ENCODE measurements at regions not wholly inside any gene's neighbourhood (a gene's known extent, or its start where the extent isn't known, plus 50 kb on each side); places are given as distances from the start of the nearest gene placed in this dataset.

GRCh38 chr16:6157806-6158205, 1060.2 kb upstream of the EEF2KMT start:
- no peak for TF ChIP-seq NFIC (IDR thresholded peaks at IDR 0.05)
- no peak for TF ChIP-seq MAX (IDR thresholded peaks at IDR 0.05)
- no peak for TF ChIP-seq RAD21 (IDR thresholded peaks at IDR 0.05; ENCODE audit: low read depth)
- TF ChIP-seq USF1 (IDR thresholded peaks at IDR 0.05), result no peak
- no peak for TF ChIP-seq YY1 (IDR thresholded peaks at IDR 0.05; ENCODE audit: low read depth)
- no peak for TF ChIP-seq CEBPB (IDR thresholded peaks at IDR 0.05)
- no peak for TF ChIP-seq EP300 (IDR thresholded peaks at IDR 0.05; ENCODE audit: borderline replicate concordance)
- TF ChIP-seq REST (IDR thresholded peaks at IDR 0.05; ENCODE audit: low read depth), result no peak
- no peak for TF ChIP-seq CREB1 (IDR thresholded peaks at IDR 0.05; ENCODE audit: low read depth)
- TF ChIP-seq ZBTB7A (IDR thresholded peaks at IDR 0.05; ENCODE audit: low read depth), result no peak
- no peak for TF ChIP-seq EGR1 (IDR thresholded peaks at IDR 0.05)
- TF ChIP-seq TAF1 (IDR thresholded peaks at IDR 0.05; ENCODE audit: low read depth), result no peak
- TF ChIP-seq TCF12 (IDR thresholded peaks at IDR 0.05; ENCODE audit: low read depth), result no peak
- TF ChIP-seq FOXM1 (IDR thresholded peaks at IDR 0.05; ENCODE audit: borderline replicate concordance, low read depth), result no peak
- no peak for TF ChIP-seq TEAD4 (IDR thresholded peaks at IDR 0.05)

- TF ChIP-seq ZBTB7A (IDR thresholded peaks at IDR 0.05; ENCODE audit: low read depth) (no peak), REST (IDR thresholded peaks at IDR 0.05; ENCODE audit: low read depth) (no peak), FOXM1 (IDR thresholded peaks at IDR 0.05; ENCODE audit: borderline replicate concordance, low read depth) (no peak), MAX (IDR thresholded peaks at IDR 0.05) (no peak), CREB1 (IDR thresholded peaks at IDR 0.05; ENCODE audit: low read depth) (no peak), CEBPB (IDR thresholded peaks at IDR 0.05) (no peak), NFIC (IDR thresholded peaks at IDR 0.05) (no peak), TAF1 (IDR thresholded peaks at IDR 0.05; ENCODE audit: low read depth) (no peak), TCF12 (IDR thresholded peaks at IDR 0.05; ENCODE audit: low read depth) (no peak), TEAD4 (IDR thresholded peaks at IDR 0.05) (no peak), RAD21 (IDR thresholded peaks at IDR 0.05; ENCODE audit: low read depth) (no peak), EP300 (IDR thresholded peaks at IDR 0.05; ENCODE audit: borderline replicate concordance) (no peak), YY1 (IDR thresholded peaks at IDR 0.05; ENCODE audit: low read depth) (no peak)
These were observed 1057.7 kb upstream of the EEF2KMT start for GRCh38 chr16:6155271-6155670.

- TF ChIP-seq REST (IDR thresholded peaks at IDR 0.05; ENCODE audit: low read depth), result no peak
- TF ChIP-seq CREB1 (IDR thresholded peaks at IDR 0.05; ENCODE audit: low read depth), result no peak
- TF ChIP-seq TCF12 (IDR thresholded peaks at IDR 0.05; ENCODE audit: low read depth), result no peak
These were observed 1056.3 kb upstream of the EEF2KMT start for GRCh38 chr16:6153901-6154300.

GRCh38 chr16:6149031-6149430, 1051.4 kb upstream of the EEF2KMT start:
- TF ChIP-seq YY1 (IDR thresholded peaks at IDR 0.05; ENCODE audit: low read depth) (no peak), TEAD4 (IDR thresholded peaks at IDR 0.05) (no peak), CEBPB (IDR thresholded peaks at IDR 0.05) (no peak), ZBTB7A (IDR thresholded peaks at IDR 0.05; ENCODE audit: low read depth) (no peak), REST (IDR thresholded peaks at IDR 0.05; ENCODE audit: low read depth) (no peak), EP300 (IDR thresholded peaks at IDR 0.05; ENCODE audit: borderline replicate concordance) (no peak), NFIC (IDR thresholded peaks at IDR 0.05) (no peak), EGR1 (IDR thresholded peaks at IDR 0.05) (no peak), TAF1 (IDR thresholded peaks at IDR 0.05; ENCODE audit: low read depth) (no peak), TCF12 (IDR thresholded peaks at IDR 0.05; ENCODE audit: low read depth) (no peak), FOXM1 (IDR thresholded peaks at IDR 0.05; ENCODE audit: borderline replicate concordance, low read depth) (no peak), USF1 (IDR thresholded peaks at IDR 0.05) (no peak)

All from Ishikawa (cell line).